ENCODE measurements at regions not wholly inside any gene's neighbourhood (a gene's known extent, or its start where the extent isn't known, plus 50 kb on each side); places are given as distances from the start of the nearest gene placed in this dataset.

GRCh38 chr6:139713424-139713823, 339.0 kb upstream of the CITED2 start:
- TF ChIP-seq YY1 (IDR thresholded peaks at IDR 0.05; ENCODE audit: insufficient read depth, insufficient read length), result no peak
- TF ChIP-seq SUZ12 (IDR thresholded peaks at IDR 0.05; ENCODE audit: extremely low read depth, insufficient read depth, insufficient read length), result no peak
